Endothelial cell (in vitro differentiated cells): ENCODE measurements at regions not wholly inside any gene's neighbourhood (a gene's known extent, or its start where the extent isn't known, plus 50 kb on each side); places are given as distances from the start of the nearest gene placed in this dataset.

Experiments
- DNase-seq: peaks from one replicate; pipeline ENCODE4 v3.0.0; 2021; ENCODE audit warnings: low spot score
- H3K27ac Mint-ChIP-seq: one replicate; pipeline ENCODE4 v1.8.0; 2021; ENCODE audit warnings: mixed read lengths, inconsistent platforms; ENCODE audit not compliant: unreplicated experiment
- H3K27me3 Mint-ChIP-seq: one replicate; pipeline ENCODE4 v1.8.0; 2021; ENCODE audit warnings: mild to moderate bottlenecking, moderate library complexity, mixed read lengths, inconsistent platforms; ENCODE audit not compliant: unreplicated experiment
- H3K36me3 Mint-ChIP-seq: one replicate; pipeline ENCODE4 v1.8.0; 2021; ENCODE audit warnings: mild to moderate bottlenecking, low read depth, mixed read lengths, inconsistent platforms; ENCODE audit not compliant: unreplicated experiment
- H3K4me1 Mint-ChIP-seq: one replicate; pipeline ENCODE4 v1.8.0; 2021; ENCODE audit warnings: mild to moderate bottlenecking, mixed read lengths, inconsistent platforms; ENCODE audit not compliant: unreplicated experiment
- H3K4me3 Mint-ChIP-seq: one replicate; pipeline ENCODE4 v1.8.0; 2021; ENCODE audit warnings: mild to moderate bottlenecking, mixed read lengths, inconsistent platforms; ENCODE audit not compliant: unreplicated experiment
- H3K9me3 Mint-ChIP-seq: one replicate; pipeline ENCODE4 v1.8.0; 2021; ENCODE audit warnings: mixed read lengths, inconsistent platforms; ENCODE audit not compliant: unreplicated experiment
- CTCF ChIP-seq: fragments of 200-600 bp; sonication (generic); IDR thresholded peaks from one replicate; pipeline ENCODE4 v1.5.0; 2021; ENCODE audit warnings: antibody characterized with exemption; ENCODE audit not compliant: unreplicated experiment

- Mint-ChIP-seq H3K27me3 (no peaks in the 10 kb centered on the region), H3K36me3 (peaks cover 4% of the 10 kb centered on the region), H3K27ac (no peak overlapping the region), H3K4me3 (no peak overlapping the region), H3K4me1 (no peaks in the 10 kb centered on the region), H3K9me3 (no peaks in the 10 kb centered on the region)
- no peak for TF ChIP-seq CTCF
- DNase-seq = no peak
Measured at GRCh38 chr15:62711691-62712454, 330.7 kb upstream of the TPM1 start.

- Mint-ChIP-seq H3K4me3 (no peak overlapping the region), H3K9me3 (no peaks in the 10 kb centered on the region), H3K36me3 (peaks cover 4% of the 10 kb centered on the region), H3K4me1 (no peaks in the 10 kb centered on the region), H3K27ac (no peak overlapping the region), H3K27me3 (no peaks in the 10 kb centered on the region)
- DNase-seq = no peak
- TF ChIP-seq CTCF = no peak
Measured at GRCh38 chr15:62712455-62712839, 330.1 kb upstream of the TPM1 start.

GRCh38 chr15:62715946-62716345, 326.6 kb upstream of the TPM1 start:
- Mint-ChIP-seq H3K36me3 (peaks cover 7% of the 10 kb centered on the region), H3K4me3 (no peak overlapping the region)
- no peak for DNase-seq

GRCh38 chr15:62717496-62717895, 325.1 kb upstream of the TPM1 start:
- Mint-ChIP-seq H3K27me3 (no peaks in the 10 kb centered on the region), H3K36me3 (peaks cover 7% of the 10 kb centered on the region), H3K4me3 (no peak overlapping the region), H3K27ac (no peak overlapping the region), H3K4me1 (no peaks in the 10 kb centered on the region), H3K9me3 (no peaks in the 10 kb centered on the region)
- no peak for DNase-seq
- TF ChIP-seq CTCF = no peak

More at GRCh38 chr15:62715946-62716345, 326.6 kb upstream of the TPM1 start:
- Mint-ChIP-seq H3K27ac (no peak overlapping the region), H3K9me3 (no peaks in the 10 kb centered on the region), H3K27me3 (no peaks in the 10 kb centered on the region), H3K4me1 (no peaks in the 10 kb centered on the region)
- TF ChIP-seq CTCF = no peak

- Mint-ChIP-seq H3K36me3 (peaks cover 10% of the 10 kb centered on the region), H3K4me1 (no peaks in the 10 kb centered on the region), H3K27ac (no peak overlapping the region), H3K4me3 (no peak overlapping the region), H3K9me3 (no peaks in the 10 kb centered on the region), H3K27me3 (no peaks in the 10 kb centered on the region)
- no peak for TF ChIP-seq CTCF
- DNase-seq = no peak
Measured at GRCh38 chr15:62719316-62719715, 323.2 kb upstream of the TPM1 start.
